ENCODE measurements at regions not wholly inside any gene's neighbourhood (a gene's known extent, or its start where the extent isn't known, plus 50 kb on each side); places are given as distances from the start of the nearest gene placed in this dataset.

DNA sequence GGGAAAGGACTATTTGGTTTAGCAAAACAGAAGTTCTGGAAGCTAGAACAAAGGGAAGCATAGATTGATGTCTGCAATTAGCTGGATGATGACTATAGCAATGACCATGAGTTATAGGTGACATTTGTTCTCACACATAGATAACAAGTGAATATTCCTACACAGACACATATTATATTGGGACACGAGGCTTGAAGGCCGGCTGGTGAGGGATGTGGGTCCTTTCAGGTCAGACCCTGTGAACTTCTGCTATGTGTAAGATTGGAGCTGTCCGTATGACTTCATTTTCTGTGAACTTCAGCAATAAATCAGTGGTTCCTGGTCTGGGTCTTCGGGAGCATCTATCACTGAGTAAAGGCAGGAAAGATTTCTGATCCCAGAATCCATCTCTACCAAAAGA, 253.6 kb upstream of the CFAP20DC start:
- Histone ChIP-seq H3K9ac (ENCODE audit: control insufficient read depth, insufficient read depth, low read length) (no peak overlapping the region), H2AFZ (ENCODE audit: control insufficient read depth, low read depth, low read length) (no peak overlapping the region), H3K4me2 (ENCODE audit: control insufficient read depth, insufficient read depth) (no peak overlapping the region), H3K9me3 (replicated peaks; ENCODE audit: control insufficient read depth, insufficient read depth, low read length) (no peaks in the 10 kb centered on the region), H3K27ac (ENCODE audit: control insufficient read depth, insufficient read depth) (no peak overlapping the region), H3K4me3 (no peak overlapping the region), H4K20me1 (ENCODE audit: control insufficient read depth, insufficient read depth) (no peaks in the 10 kb centered on the region), H3K4me1 (ENCODE audit: control insufficient read depth, insufficient read depth, low read length) (no peaks in the 10 kb centered on the region), H3K36me3 (ENCODE audit: control insufficient read depth in 2 of 2, insufficient read depth in 2 of 2, low read length in 1 of 2) (no peaks in the 10 kb centered on the region), H3K79me2 (ENCODE audit: control insufficient read depth, insufficient read depth, low read length) (no peaks in the 10 kb centered on the region), H3K27me3 (replicated peaks in 1 of 2; ENCODE audit: control insufficient read depth in 2 of 2, insufficient read depth in 2 of 2, low read length in 1 of 2) (no peaks in the 10 kb centered on the region)
- RAD21 ChIA-PET (ENCODE audit: unreplicated experiment): interaction anchor here (0.6 kb wide), 1 partner anchor 17 kb away, joined by 4 read pairs; no protein-coding TSS in a partner anchor
- no TSS peak for BruUV-seq (replicated peaks)
- POLR2A ChIA-PET: no interaction called here
- intact Hi-C loops (cut with micrococcal nuclease; ENCODE audit: unreplicated experiment) (no loop called here), in situ Hi-C loops (cut with MboI) (no loop called here)
- SMC1A ChIA-PET (ENCODE audit: uncharacterized antibody, unreplicated experiment): interaction anchor here (1.3 to 1.8 kb wide), 5 partner anchors 14 to 101 kb away, joined by 3 to 7 read pairs (median 3); no protein-coding TSS in a partner anchor
- no peak for DNase-seq (ENCODE audit: low read depth, low spot score)
- CTCF ChIA-PET: interaction anchor here (0.8 to 2.1 kb wide), 2 partner anchors 89 to 274 kb away, joined by 4 to 5 read pairs; no protein-coding TSS in a partner anchor
- TF ChIP-seq HCFC1 (IDR thresholded peaks at IDR 0.05; ENCODE audit: low read length) (no peak), RCOR1 (conservative IDR thresholded peaks at IDR 0.05; ENCODE audit: low read depth, low read length) (no peak), POLR2A (IDR thresholded peaks at IDR 0.05; ENCODE audit: low read depth, low read length) (no peak), ZSCAN29 (IDR thresholded peaks at IDR 0.05) (no peak), IKZF1 (conservative IDR thresholded peaks at IDR 0.05) (no peak)
- TF ChIP-seq, protein P1, sequence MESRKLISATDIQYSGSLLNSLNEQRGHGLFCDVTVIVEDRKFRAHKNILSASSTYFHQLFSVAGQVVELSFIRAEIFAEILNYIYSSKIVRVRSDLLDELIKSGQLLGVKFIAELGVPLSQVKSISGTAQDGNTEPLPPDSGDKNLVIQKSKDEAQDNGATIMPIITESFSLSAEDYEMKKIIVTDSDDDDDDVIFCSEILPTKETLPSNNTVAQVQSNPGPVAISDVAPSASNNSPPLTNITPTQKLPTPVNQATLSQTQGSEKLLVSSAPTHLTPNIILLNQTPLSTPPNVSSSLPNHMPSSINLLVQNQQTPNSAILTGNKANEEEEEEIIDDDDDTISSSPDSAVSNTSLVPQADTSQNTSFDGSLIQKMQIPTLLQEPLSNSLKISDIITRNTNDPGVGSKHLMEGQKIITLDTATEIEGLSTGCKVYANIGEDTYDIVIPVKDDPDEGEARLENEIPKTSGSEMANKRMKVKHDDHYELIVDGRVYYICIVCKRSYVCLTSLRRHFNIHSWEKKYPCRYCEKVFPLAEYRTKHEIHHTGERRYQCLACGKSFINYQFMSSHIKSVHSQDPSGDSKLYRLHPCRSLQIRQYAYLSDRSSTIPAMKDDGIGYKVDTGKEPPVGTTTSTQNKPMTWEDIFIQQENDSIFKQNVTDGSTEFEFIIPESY (IDR thresholded peaks at IDR 0.05): no peak
- TF ChIP-seq, protein P2, sequence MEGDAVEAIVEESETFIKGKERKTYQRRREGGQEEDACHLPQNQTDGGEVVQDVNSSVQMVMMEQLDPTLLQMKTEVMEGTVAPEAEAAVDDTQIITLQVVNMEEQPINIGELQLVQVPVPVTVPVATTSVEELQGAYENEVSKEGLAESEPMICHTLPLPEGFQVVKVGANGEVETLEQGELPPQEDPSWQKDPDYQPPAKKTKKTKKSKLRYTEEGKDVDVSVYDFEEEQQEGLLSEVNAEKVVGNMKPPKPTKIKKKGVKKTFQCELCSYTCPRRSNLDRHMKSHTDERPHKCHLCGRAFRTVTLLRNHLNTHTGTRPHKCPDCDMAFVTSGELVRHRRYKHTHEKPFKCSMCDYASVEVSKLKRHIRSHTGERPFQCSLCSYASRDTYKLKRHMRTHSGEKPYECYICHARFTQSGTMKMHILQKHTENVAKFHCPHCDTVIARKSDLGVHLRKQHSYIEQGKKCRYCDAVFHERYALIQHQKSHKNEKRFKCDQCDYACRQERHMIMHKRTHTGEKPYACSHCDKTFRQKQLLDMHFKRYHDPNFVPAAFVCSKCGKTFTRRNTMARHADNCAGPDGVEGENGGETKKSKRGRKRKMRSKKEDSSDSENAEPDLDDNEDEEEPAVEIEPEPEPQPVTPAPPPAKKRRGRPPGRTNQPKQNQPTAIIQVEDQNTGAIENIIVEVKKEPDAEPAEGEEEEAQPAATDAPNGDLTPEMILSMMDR (IDR thresholded peaks at IDR 0.05 in 2 of 3, conservative IDR thresholded peaks at IDR 0.05 in 1 of 3; ENCODE audit: control insufficient read depth in 2 of 3, extremely low read depth in 1 of 3, insufficient read depth in 1 of 3, low read depth in 3 of 3, low read length in 3 of 3): no peak
- TF ChIP-seq, protein P3, sequence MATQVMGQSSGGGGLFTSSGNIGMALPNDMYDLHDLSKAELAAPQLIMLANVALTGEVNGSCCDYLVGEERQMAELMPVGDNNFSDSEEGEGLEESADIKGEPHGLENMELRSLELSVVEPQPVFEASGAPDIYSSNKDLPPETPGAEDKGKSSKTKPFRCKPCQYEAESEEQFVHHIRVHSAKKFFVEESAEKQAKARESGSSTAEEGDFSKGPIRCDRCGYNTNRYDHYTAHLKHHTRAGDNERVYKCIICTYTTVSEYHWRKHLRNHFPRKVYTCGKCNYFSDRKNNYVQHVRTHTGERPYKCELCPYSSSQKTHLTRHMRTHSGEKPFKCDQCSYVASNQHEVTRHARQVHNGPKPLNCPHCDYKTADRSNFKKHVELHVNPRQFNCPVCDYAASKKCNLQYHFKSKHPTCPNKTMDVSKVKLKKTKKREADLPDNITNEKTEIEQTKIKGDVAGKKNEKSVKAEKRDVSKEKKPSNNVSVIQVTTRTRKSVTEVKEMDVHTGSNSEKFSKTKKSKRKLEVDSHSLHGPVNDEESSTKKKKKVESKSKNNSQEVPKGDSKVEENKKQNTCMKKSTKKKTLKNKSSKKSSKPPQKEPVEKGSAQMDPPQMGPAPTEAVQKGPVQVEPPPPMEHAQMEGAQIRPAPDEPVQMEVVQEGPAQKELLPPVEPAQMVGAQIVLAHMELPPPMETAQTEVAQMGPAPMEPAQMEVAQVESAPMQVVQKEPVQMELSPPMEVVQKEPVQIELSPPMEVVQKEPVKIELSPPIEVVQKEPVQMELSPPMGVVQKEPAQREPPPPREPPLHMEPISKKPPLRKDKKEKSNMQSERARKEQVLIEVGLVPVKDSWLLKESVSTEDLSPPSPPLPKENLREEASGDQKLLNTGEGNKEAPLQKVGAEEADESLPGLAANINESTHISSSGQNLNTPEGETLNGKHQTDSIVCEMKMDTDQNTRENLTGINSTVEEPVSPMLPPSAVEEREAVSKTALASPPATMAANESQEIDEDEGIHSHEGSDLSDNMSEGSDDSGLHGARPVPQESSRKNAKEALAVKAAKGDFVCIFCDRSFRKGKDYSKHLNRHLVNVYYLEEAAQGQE (IDR thresholded peaks at IDR 0.05; ENCODE audit: low read depth, low read length): no peak
- ATAC-seq: no peak
- FAIRE-seq: no peak
- WGBS (ENCODE audit: insufficient coverage, insufficient replicate concordance, low lambda C conversion rate, missing lambda C conversion rate): 45% methylated on average over 4 of the region's 4 CpGs
